ENCODE measurements at regions not wholly inside any gene's neighbourhood (a gene's known extent, or its start where the extent isn't known, plus 50 kb on each side); places are given as distances from the start of the nearest gene placed in this dataset.

GRCh38 chr21:36553406-36553805 is 73.5 kb upstream of the CLDN14 start:
- TF ChIP-seq CTCF (IDR thresholded peaks at IDR 0.05; ENCODE audit: low read depth, low read length, missing control alignments): no peak
- no peak for DNase-seq (ENCODE audit: extremely low read depth, low read depth)
- H3K4me3 ChIP-seq (replicated peaks; ENCODE audit: low read depth, low read length): no peak overlapping the region

DNA sequence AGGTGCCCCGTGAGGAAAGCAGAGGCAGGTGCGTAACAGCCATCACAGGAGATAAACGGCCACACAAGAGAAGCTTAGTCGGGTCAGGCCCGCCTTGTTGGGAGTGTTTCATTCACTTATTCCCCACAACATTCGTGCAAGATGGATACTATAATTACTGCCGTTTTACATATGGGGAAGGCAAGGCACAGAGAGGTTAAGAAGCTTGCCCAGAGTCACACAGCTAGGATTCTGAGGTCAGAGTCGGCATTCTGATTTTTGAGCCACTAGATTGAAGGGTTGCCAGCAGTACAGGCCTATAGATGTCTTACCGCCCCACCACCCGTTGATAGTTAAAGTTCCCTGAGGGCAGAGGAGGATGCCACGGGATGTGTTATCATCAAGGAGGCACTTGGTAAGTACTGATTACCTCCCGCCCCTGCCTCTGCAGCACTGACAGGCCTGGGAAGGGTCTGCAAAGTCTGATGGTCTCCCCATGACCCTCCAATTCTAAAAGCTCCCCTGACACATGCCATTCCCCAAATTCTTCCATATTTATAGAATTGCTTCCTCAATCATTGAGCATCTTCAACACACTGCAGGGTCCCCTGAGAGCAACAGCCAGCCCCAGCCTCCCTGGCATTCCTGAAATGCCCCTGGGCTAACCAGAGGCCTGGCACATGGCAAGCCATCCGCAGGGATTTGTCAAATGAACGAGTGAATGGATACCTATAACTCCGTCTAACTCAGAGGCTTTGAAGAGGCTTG is 74.7 kb upstream of the CLDN14 start:
- no peak overlapping the region for H3K4me3 ChIP-seq (replicated peaks; ENCODE audit: low read depth, low read length)
- no peak for TF ChIP-seq CTCF (IDR thresholded peaks at IDR 0.05; ENCODE audit: low read depth, low read length, missing control alignments)

GRCh38 chr21:36555199-36555800 is 75.4 kb upstream of the CLDN14 start:
- no peak overlapping the region for H3K4me3 ChIP-seq (replicated peaks; ENCODE audit: low read depth, low read length)
- no peak for DNase-seq (ENCODE audit: extremely low read depth, low read depth)
- TF ChIP-seq CTCF (IDR thresholded peaks at IDR 0.05; ENCODE audit: low read depth, low read length, missing control alignments): no peak

More for the DNA sequence above, 74.7 kb upstream of the CLDN14 start:
- no peak for DNase-seq (ENCODE audit: extremely low read depth, low read depth)

GRCh38 chr21:36557316-36557715 is 77.4 kb upstream of the CLDN14 start:
- DNase-seq (ENCODE audit: extremely low read depth, low read depth): no peak
- no peak overlapping the region for H3K4me3 ChIP-seq (replicated peaks; ENCODE audit: low read depth, low read length)
- TF ChIP-seq CTCF (IDR thresholded peaks at IDR 0.05; ENCODE audit: low read depth, low read length, missing control alignments): no peak

- TF ChIP-seq CTCF (IDR thresholded peaks at IDR 0.05; ENCODE audit: low read depth, low read length, missing control alignments): no peak
- no peak for DNase-seq (ENCODE audit: extremely low read depth, low read depth)
- no peak overlapping the region for H3K4me3 ChIP-seq (replicated peaks; ENCODE audit: low read depth, low read length)
These were observed 81.1 kb upstream of the CLDN14 start for GRCh38 chr21:36560933-36561575.

DNA sequence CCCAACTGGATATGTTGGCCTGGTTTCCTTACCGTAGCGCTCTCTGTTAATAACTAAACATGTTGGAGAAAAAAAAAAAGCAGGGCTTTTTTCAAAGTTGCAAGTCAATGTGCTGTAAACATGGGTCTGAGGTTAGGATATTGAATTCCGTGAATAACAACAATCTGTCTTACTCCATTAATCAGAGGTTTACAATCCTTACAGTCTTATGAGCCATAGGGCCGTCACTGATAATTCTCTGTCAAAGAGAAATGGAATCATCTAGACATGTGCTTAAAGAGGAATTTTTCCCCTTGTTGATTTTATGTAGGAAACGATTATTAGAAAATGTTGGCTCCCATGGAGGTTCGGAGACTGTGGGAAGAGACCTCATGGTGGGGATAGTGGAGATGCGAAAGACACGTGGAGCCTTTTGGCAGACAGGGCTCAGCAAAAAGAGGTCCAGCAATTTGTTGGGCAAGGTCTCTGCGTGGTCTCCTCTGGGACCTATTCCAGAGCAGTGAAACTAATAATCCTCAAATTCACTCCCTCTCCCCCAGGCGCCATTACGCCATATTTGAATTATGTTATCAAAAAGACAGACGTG is 83.5 kb upstream of the CLDN14 start:
- TF ChIP-seq CTCF (IDR thresholded peaks at IDR 0.05; ENCODE audit: low read depth, low read length, missing control alignments): no peak

More for the DNA sequence above, 83.5 kb upstream of the CLDN14 start:
- no peak for DNase-seq (ENCODE audit: extremely low read depth, low read depth)
- H3K4me3 ChIP-seq (replicated peaks; ENCODE audit: low read depth, low read length): no peak overlapping the region

Measured in HFF-Myc (cell line).